ENCODE measurements at regions not wholly inside any gene's neighbourhood (a gene's known extent, or its start where the extent isn't known, plus 50 kb on each side); places are given as distances from the start of the nearest gene placed in this dataset.

GRCh38 chr13:83008212-83008929 lies 873.9 kb downstream of the SLITRK1 start:
- no peak for TF ChIP-seq CTCF (IDR thresholded peaks at IDR 0.05; ENCODE audit: poor library complexity, severe bottlenecking)
- TF ChIP-seq REST (IDR thresholded peaks at IDR 0.05; ENCODE audit: borderline replicate concordance) = no peak
- peak; percentile 94 for TF ChIP-seq EP300 (conservative IDR thresholded peaks at IDR 0.05; ENCODE audit: poor library complexity, severe bottlenecking)
- peak; percentile 88 for TF ChIP-seq POLR2AphosphoS5 (IDR thresholded peaks at IDR 0.05)
- no peak for TF ChIP-seq EZH2 (IDR thresholded peaks at IDR 0.05; ENCODE audit: borderline replicate concordance, insufficient read depth, low read length, poor library complexity, severe bottlenecking)
- TF ChIP-seq TAF1 (IDR thresholded peaks at IDR 0.05; ENCODE audit: low read depth) = no peak
- no peak for TF ChIP-seq MXI1 (conservative IDR thresholded peaks at IDR 0.05; ENCODE audit: poor library complexity, severe bottlenecking)
